Activated CD8-positive, alpha-beta memory T cell treated with anti-CD3 and anti-CD28 coated beads, Interleukin-2, amount 50 U/mL, for 48 hours (primary cell): ENCODE measurements at regions not wholly inside any gene's neighbourhood (a gene's known extent, or its start where the extent isn't known, plus 50 kb on each side); places are given as distances from the start of the nearest gene placed in this dataset.

ENCODE experiments used
- DNase-seq: peaks from one replicate; pipeline ENCODE4 v3.0.0-alpha.2; 2020

GRCh38 chr1:80842796-80843195, 957.9 kb upstream of the ADGRL2 start:
- no peak for DNase-seq

- DNase-seq: no peak
Measured at GRCh38 chr1:80841261-80841660, 959.5 kb upstream of the ADGRL2 start.

GRCh38 chr1:80837066-80837465, 963.7 kb upstream of the ADGRL2 start:
- no peak for DNase-seq

- no peak for DNase-seq
Measured at GRCh38 chr1:80836505-80836904, 964.2 kb upstream of the ADGRL2 start.

- no peak for DNase-seq
Measured at GRCh38 chr1:80827666-80828065, 973.1 kb upstream of the ADGRL2 start.

DNA sequence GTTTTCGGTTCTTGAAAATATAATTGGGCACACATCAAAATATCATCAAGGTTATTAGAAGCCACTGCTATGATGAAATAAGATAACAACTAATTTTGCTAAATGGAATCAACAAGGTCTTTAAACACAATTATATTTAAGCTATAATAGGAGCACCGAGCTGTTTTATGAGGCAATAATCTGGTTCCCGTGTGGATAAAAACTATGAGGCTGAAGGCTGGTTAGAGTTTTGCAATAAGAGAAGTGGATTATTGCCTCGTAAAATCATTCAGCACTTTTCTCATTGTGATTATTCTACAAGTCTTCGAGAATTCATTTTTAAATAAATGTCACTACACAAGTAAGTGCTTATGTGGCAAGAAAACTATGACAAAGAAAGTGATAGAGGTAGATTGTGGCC, 975.7 kb upstream of the ADGRL2 start:
- no peak for DNase-seq

GRCh38 chr1:80818211-80818610, 982.5 kb upstream of the ADGRL2 start:
- no peak for DNase-seq

DNA sequence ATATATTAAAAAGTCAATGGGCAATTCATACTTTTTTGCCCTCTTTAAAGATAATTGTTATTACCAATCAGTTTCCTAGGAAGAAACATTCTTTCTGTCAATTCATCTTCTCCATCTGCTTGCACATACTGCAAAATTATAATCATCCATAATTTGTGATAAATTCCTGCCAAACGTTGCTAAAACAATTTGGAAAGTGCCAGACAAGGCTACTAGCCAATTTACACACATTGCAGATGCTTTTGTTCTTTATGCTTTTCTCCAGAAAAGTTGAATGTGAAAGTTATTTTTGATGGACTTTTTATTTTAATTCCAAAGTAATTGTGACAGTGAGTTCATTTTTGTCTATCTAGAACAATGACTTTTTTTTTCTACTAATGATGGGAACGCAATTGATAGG, 992.8 kb upstream of the ADGRL2 start:
- DNase-seq: no peak

DNA sequence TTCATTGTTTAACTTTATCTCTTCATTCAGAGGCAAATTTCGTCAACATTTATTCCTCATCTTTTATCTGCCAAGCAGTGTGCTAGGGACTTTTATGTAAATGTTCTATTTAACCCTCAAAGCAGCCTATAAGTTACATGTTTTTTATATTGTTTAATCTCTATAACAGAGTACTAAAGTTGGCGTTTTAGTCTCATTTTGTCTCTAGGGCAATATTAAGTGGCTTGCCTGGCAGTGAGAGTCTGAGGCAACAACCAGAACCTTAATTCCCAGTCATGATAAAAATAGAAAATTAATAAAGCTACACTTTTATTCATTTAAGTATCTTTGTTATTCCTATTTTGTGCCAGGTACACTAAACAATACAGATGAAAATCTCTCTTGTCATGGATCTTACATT, 994.3 kb upstream of the ADGRL2 start:
- DNase-seq: no peak

GRCh38 chr1:80801695-80802094, 999.0 kb upstream of the ADGRL2 start:
- DNase-seq: no peak

DNA sequence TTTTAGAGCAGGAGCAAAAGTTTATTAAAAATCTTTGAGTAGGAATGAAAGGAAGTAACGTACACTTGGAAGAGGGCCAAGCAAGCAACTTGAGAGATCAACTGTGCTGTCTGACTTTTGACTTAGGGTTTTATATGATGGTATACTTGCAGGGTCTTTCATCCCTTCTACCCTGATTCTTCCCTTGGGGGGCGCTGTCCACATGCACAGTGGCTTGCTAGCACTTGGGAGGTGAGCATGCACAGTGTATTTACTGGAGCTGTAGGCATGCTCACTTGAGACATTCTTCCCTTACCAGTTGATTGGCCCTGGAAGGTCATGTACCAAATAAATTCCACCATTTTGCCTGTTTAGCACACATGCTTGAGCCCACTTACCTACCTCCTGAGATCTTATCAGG, 1001.3 kb upstream of the ADGRL2 start:
- no peak for DNase-seq

DNA sequence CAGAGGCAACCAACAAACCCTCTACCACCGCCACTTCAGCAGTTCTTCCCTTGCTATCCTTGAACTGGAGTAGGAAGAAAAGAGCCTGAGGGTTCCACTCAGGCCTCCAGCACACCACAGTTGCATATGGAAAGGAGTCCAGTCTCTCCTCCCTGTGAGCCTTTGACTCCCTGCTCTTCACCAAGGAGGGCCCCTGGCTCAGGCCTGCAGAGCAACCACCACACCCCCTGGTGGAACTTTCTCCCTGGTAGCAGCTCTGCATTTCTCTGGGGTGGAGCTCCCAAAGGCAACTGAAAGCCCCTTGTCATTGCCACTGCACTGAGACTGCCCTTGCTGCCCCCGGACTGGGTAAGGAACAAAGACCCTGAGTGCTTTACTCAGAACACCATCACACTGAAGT, 1021.5 kb upstream of the ADGRL2 start:
- DNase-seq: no peak

DNA sequence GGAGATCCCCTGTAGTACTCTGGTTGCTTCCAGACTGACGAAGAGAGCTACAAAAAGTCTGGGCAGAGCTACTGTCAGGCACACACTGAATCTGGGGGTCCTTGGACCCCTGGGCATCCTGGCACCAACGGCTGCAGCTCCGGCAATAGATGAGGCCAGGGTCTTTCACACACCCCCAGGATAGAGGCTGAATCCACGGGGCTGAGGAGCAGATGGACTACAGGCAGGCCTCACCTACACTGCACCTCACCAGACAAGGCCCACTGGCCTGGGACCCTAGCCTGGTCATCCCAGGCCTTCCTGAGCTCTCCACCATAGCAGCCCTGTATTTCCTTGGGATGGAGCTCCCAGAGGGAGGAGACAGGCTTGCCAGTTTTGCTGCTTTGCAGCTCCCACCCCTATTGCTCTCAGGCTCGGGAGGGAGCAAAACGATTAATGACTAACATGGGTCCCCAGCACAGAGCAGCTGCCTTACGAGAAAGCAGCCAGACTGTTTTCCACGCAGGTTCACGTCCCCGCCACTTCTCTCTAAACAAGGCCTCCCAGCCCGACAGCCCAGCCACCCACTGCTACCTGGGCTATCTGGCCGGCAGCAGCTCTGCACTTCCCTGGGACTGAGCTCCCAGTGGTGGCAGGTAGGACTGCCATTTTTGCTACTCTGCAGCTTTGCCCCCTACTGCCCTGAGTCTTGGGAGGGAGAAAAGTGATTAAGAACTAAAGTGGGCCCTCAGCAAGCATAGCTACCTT, 1022.5 kb upstream of the ADGRL2 start:
- no peak for DNase-seq

DNA sequence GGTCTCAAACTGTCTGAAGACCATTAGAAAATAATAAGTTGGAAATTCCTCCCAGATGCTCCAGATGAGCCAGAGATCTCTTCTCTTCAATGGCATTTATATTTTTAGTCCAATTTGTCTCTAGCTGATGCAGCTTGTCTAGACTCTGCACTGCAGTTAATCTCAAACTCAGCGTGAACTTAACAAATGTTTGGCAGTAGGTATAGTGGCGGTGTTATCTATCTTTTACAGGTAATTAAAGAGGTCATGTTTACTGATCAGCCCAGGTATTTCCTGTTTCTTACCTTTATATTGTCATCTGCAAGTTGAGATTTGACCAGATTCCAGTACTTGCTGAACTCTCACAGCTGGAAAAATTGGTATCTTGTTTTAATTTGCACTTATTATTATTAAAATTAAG, 1024.5 kb upstream of the ADGRL2 start:
- no peak for DNase-seq

DNA sequence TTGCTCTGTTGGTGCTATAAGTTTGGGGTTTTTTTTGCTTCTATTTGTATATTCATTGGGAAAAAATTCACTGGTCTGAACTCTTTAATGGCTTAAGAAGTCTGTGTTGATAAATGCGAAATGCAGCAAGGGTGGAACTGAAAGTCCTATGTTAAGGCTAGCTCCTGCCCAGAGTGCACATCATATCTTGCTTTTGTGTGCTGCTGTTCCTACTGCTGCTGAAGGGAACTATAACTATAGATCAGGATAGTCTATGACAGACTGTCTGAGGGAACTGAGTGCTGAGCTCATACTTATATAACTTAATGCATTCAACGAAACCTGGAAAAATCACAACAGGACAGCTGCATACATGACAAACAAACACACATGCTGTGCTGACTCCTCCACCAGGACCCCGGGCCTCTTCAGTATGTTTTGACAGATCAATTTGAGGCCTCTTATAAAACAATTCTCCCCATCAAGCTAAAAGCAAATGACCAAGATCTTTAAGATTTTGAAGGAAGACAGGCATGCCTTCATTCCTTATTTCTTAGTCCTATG, 1031.5 kb upstream of the ADGRL2 start:
- no peak for DNase-seq

DNA sequence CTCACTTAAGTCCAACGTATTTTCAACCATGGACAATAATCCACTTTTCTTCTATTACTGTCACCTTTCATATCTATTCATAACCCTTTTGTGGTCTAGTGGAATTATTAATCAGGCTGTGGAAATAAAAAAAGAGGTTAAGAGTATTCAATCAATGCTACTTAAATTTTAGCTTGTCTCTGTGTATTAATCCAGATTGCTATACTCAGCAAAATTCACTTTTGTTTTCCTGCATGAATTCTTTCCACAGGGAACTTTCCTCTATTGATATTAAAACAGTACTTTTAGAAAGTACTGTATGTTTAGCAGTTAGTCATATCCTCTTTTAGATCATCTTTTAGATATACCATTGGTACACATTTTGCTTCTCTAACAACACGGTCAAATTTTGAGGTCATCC, 1033.0 kb upstream of the ADGRL2 start:
- DNase-seq: no peak

DNA sequence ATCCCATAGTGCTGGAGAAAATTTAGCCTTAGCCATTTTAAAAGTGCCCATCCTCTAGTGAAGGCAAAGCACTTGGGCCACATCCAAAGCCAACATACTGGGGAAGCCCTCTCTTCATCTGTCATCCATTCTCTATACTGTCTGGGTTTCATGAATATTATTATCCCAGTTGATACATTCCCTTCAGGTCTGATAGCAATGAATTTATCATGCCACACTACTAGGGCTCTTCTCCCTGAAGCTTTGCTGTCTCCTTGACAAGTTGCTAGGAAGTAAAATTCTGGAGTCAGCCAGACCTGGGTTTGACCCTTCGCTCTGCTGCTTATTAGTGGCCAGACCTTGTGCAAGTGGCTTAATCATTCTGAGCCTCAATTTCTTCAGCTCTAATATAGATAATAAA, 1041.4 kb upstream of the ADGRL2 start:
- DNase-seq: no peak

DNA sequence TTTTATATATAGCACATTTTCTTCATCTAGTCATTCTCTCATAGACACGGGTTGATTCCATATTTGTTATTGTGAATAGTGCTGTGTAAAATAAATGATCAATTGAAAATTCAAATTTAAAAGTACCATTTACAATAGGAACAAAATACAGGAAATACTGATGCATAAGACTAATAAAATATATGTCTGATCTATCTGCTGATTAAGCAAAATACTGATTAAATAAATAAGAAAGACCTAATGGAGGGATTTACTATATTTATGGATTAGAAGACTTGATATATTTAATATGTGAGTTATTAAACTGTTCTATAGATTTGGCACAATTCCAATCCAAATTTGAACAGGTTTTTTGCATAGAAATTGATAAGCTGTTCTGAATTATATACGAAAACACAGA, 1044.8 kb upstream of the ADGRL2 start:
- DNase-seq: no peak

DNA sequence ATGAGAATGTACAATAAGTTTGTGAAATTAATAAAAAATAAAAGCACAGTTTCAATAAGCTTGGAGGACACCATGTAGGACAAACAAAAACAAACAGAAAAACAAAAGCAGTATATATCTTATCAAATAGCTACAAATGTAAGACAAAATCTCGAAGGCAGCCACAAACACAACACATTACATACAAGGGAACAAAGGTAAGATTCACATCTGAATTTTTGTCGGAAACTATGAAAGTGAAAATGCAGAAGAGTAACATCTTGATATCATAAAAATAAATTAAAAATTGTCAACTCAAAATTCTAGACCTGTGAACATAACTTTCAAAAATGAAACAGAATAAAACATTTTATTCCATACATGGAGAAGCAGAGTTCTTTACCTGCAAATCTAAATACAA, 1049.5 kb upstream of the ADGRL2 start:
- no peak for DNase-seq

DNA sequence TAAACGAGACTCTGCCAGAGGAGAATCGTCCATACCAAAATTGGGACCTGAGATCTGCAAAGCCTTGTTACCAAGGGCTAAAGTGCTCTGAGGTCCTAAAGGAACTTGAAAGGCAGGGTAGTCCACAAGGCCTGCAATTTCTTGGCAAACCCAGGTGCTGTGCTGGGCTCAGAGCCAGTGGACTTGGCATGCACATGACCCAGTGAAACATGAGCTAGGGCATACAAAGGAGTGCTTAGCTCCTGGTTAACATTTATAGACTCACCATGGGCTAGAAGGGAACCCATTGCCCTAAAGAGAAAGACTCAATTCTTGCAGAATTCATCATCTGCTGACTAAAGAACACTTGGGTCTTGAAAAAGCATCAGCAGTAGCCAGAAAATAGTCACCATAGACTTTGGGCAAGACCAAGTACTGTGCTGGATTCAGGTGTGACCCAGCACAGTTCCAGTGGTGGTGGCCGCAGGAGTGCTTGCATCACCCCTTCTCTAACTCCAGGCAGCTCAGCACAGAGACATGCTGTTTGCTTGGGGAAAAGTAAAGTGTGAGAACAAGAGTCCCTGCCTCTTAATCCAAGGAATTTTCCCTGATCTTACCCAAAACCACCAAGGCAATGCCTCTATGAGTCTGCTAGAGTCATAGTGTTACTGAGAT, 1069.4 kb upstream of the ADGRL2 start:
- no peak for DNase-seq

DNA sequence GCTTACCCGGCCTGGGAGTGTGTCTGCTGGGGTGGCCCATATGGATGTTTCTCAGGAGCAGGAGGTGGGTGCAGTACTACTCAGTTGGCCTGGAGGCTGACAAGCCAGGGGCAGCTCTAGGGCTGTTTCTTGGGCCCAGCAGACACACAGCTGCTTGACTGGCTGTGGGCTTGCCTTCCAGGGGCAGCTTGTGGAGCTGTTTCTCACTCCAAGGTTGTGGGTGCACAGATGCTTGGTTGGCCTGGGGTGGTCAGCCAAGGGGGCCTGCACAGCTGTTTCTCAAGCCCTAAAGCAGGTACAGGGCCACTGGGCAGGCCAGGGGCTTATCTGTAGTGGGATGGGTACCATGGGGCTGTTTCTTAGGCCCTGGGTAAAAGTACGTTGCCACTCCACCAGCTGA, 1078.1 kb upstream of the ADGRL2 start:
- no peak for DNase-seq

GRCh38 chr1:80706526-80706925, 1094.2 kb upstream of the ADGRL2 start:
- DNase-seq: no peak

DNA sequence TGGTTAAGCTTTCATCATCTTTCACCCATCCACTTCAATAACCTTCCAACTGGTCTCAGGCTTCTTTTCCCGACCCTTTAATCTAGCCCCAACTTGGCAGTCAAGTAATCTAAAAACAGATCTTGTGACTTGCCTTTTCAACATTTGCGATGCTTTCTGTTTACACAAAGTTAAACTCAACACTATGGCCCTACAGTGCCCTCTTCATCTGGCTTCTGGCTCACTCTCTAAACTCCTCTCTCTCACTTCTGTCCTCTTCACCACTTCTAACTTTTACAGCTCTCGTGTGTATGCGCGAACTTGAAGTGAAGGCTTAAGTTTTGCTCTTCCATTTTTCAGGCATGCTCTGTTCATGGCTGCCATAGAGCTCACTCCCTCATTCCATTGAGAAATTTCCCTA, 1122.3 kb upstream of the ADGRL2 start:
- DNase-seq: no peak

DNA sequence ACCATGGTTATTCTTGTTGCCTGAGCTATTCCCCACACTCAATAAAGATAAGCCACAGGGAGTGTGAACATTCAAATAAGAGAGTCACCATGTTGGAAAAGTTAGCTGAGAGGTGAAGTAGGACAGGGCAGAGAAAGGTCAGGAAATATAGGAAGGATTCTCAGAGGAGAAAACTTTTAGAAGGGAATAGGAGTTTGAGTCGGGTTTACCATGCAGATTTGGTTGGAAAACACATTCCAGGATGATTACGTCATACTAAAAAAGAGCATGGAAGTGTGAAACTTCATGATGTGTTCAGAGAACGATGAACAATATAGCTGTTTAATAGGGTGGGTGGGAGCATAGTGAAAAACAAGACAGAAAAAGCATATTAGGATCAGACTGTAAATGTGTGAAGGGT, 1125.3 kb upstream of the ADGRL2 start:
- no peak for DNase-seq
